Osteocyte (in vitro differentiated cells): ENCODE measurements at regions not wholly inside any gene's neighbourhood (a gene's known extent, or its start where the extent isn't known, plus 50 kb on each side); places are given as distances from the start of the nearest gene placed in this dataset.

Source experiments
- DNase-seq: peaks from one replicate; pipeline ENCODE4 v3.0.0; 2021; ENCODE audit warnings: mixed read lengths; ENCODE audit not compliant: unreplicated experiment; ENCODE audit errors: extremely low spot score
- H3K27ac Mint-ChIP-seq: one replicate; pipeline ENCODE4 v1.8.0; 2021; ENCODE audit warnings: mild to moderate bottlenecking, mixed read lengths; ENCODE audit not compliant: unreplicated experiment
- H3K27me3 Mint-ChIP-seq: one replicate; pipeline ENCODE4 v1.8.0; 2021; ENCODE audit warnings: mixed read lengths; ENCODE audit not compliant: unreplicated experiment
- H3K36me3 Mint-ChIP-seq: one replicate; pipeline ENCODE4 v1.8.0; 2021; ENCODE audit warnings: mixed read lengths; ENCODE audit not compliant: unreplicated experiment
- H3K4me1 Mint-ChIP-seq: one replicate; pipeline ENCODE4 v1.8.0; 2021; ENCODE audit warnings: mixed read lengths; ENCODE audit not compliant: unreplicated experiment
- H3K4me3 Mint-ChIP-seq: one replicate; pipeline ENCODE4 v1.8.0; 2021; ENCODE audit warnings: mild to moderate bottlenecking, moderate library complexity, mixed read lengths; ENCODE audit not compliant: unreplicated experiment
- H3K9me3 Mint-ChIP-seq: one replicate; pipeline ENCODE4 v1.8.0; 2021; ENCODE audit warnings: mixed read lengths; ENCODE audit not compliant: unreplicated experiment
- TF ChIP-seq, protein P1 (sequence below): fragments of 200-600 bp; sonication (generic); IDR thresholded peaks from 2 replicates; pipeline ENCODE4 v1.5.0; 2021; ENCODE audit warnings: antibody characterized with exemption, mild to moderate bottlenecking, moderate library complexity

DNA sequence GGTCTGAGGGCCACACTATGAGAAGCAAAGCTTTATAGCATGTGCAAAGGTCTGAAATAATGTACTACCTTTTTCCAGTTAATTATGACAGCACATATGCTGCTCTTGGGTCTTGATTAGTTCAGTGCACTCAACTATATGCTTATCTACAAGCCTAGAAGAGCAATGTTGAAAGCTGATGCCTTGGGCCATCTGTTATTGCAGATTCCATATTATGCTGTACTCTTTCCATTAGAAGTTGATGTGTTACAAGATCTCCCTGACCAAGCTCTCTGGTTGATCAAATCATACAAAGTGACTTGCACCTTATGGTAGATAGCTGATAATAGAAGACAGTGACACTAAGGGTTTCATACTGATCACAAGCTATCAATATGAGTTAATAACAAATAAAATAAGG is 327.3 kb downstream of the FRK start:
- TF ChIP-seq, protein P1, sequence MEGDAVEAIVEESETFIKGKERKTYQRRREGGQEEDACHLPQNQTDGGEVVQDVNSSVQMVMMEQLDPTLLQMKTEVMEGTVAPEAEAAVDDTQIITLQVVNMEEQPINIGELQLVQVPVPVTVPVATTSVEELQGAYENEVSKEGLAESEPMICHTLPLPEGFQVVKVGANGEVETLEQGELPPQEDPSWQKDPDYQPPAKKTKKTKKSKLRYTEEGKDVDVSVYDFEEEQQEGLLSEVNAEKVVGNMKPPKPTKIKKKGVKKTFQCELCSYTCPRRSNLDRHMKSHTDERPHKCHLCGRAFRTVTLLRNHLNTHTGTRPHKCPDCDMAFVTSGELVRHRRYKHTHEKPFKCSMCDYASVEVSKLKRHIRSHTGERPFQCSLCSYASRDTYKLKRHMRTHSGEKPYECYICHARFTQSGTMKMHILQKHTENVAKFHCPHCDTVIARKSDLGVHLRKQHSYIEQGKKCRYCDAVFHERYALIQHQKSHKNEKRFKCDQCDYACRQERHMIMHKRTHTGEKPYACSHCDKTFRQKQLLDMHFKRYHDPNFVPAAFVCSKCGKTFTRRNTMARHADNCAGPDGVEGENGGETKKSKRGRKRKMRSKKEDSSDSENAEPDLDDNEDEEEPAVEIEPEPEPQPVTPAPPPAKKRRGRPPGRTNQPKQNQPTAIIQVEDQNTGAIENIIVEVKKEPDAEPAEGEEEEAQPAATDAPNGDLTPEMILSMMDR, result no peak
- no peaks in the 10 kb centered on the region for H3K36me3 Mint-ChIP-seq
- no peak overlapping the region for H3K27ac Mint-ChIP-seq
- peaks cover 13% of the 10 kb centered on the region for H3K4me1 Mint-ChIP-seq
- no peak overlapping the region for H3K4me3 Mint-ChIP-seq
- peaks cover 5% of the 10 kb centered on the region for H3K9me3 Mint-ChIP-seq
- no peaks in the 10 kb centered on the region for H3K27me3 Mint-ChIP-seq
- DNase-seq, result no peak

DNA sequence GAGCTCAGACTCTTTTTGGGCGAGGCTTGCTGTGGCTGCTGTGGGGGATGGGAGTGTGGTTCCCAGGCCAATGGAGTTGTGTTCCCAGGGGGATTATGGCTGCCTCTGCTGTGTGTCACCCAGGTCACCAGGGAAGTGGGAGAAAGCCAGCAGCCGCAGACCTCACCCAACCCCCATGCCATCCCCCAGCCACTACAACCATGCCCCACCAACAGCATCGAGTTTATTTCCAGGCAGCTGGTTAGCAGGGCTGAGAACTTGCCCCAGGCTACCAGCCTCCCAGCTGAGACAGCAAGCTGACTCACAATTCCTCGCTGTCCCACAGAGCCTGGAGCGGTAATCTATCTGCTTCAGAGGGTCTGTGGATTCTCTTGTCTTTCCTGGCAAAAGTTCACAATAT is 331.7 kb downstream of the FRK start:
- Mint-ChIP-seq H3K9me3 (peaks cover 18% of the 10 kb centered on the region), H3K27ac (no peak overlapping the region), H3K4me1 (peaks cover 13% of the 10 kb centered on the region), H3K4me3 (no peak overlapping the region), H3K36me3 (no peaks in the 10 kb centered on the region), H3K27me3 (no peaks in the 10 kb centered on the region)
- DNase-seq, result no peak
- TF ChIP-seq, protein P1, result no peak

DNA sequence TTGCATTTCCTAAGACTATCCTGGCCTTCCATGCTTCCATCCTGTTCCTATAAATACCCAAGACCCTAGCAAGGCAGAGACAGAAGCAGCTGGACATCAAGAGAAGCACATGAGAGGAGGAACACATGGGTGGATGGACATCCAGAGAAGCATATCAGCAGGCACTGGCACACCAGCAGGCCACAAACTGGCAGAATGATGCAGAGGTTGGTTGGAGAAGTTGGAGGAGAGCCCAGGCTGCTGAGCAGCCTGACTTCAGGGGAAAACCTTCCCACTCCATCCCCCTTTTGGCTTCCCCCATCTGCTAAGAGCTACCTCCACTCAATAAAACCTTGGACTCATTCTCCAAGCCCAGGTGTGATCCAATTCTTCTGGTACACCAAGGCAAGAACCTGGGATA is 332.5 kb downstream of the FRK start:
- H3K4me1 Mint-ChIP-seq, result peaks cover 13% of the 10 kb centered on the region
- H3K36me3 Mint-ChIP-seq, result no peaks in the 10 kb centered on the region
- TF ChIP-seq, protein P1, result no peak
- H3K27me3 Mint-ChIP-seq, result no peaks in the 10 kb centered on the region
- peaks cover 24% of the 10 kb centered on the region for H3K9me3 Mint-ChIP-seq
- no peak overlapping the region for H3K27ac Mint-ChIP-seq
- no peak overlapping the region for H3K4me3 Mint-ChIP-seq
- no peak for DNase-seq

DNA sequence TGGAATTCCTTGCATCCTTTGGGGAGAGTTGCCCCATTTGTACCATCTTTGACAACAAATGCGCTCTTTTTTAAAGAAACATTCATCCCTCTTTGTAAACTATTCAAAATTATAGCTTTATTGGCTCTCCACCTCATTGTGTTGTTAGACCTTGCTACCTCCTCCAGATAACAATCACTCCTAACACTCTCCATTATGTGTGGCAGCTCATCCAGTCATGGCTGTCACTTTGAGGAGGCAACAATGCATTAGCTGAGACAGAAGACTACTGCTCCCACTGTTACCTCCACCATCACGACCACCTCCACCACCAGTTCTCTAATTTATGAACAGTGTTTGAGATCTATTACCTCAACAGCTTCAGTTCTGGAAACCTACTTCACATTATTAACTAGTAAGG is 339.1 kb downstream of the FRK start:
- DNase-seq, result no peak
- H3K4me1 Mint-ChIP-seq, result peaks cover 3% of the 10 kb centered on the region
- H3K4me3 Mint-ChIP-seq, result no peak overlapping the region
- peaks cover 2% of the 10 kb centered on the region for H3K27me3 Mint-ChIP-seq
- H3K9me3 Mint-ChIP-seq, result peaks cover 14% of the 10 kb centered on the region
- TF ChIP-seq, protein P1, result no peak
- no peaks in the 10 kb centered on the region for H3K36me3 Mint-ChIP-seq
- H3K27ac Mint-ChIP-seq, result no peak overlapping the region

DNA sequence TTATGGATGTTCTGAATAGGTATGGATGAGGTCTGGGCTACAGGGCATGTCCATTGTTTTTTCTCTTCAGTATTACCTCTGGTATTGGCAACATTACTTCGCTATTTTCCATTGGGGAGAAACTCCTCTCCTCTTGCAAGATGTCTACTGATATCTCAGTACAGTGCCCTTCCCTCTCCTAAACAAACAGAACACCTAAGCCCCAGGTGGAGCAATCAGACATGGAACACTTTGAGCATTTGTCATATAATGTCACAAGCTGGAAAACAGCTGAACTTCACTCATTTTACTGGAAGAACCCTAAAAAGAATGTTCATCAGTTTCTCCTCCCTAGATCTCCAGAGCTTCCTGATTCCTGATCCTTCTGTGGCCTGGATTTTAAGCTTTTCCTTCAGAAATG is 339.8 kb downstream of the FRK start:
- TF ChIP-seq, protein P1, result no peak
- Mint-ChIP-seq H3K27me3 (peaks cover 2% of the 10 kb centered on the region), H3K4me3 (no peak overlapping the region), H3K9me3 (peaks cover 10% of the 10 kb centered on the region), H3K36me3 (no peaks in the 10 kb centered on the region), H3K27ac (no peak overlapping the region), H3K4me1 (peaks cover 3% of the 10 kb centered on the region)
- no peak for DNase-seq
